AG04450 (cell line): ENCODE measurements at regions not wholly inside any gene's neighbourhood (a gene's known extent, or its start where the extent isn't known, plus 50 kb on each side); places are given as distances from the start of the nearest gene placed in this dataset.

Experiments
- CTCF ChIA-PET: fragments of 300-600, 350-600 bp; formaldehyde crosslinking; extraction: SDS; loops from one replicate; lab custom pipeline; 2022; ENCODE audit warnings: antibody characterized with exemption, inconsistent platforms; lab: Charles Lee
- POLR2A ChIA-PET: fragments of 350-600 bp; formaldehyde crosslinking; extraction: SDS; loops from one replicate; lab custom pipeline; 2021; ENCODE audit warnings: antibody characterized with exemption, inconsistent platforms; lab: Yijun Ruan, JAX
- DNase-seq: peaks from one replicate; pipeline ENCODE4 v3.0.0-alpha.2; 2011; ENCODE audit warnings: low read depth, low spot score
- H3K27ac ChIP-seq: one replicate; pipeline ENCODE4 v1.5.1; 2012; ENCODE audit warnings: low read depth, low read length, control low read depth
- H3K27me3 ChIP-seq: one replicate; pipeline ENCODE4 v1.6.0; 2012; ENCODE audit warnings: low read length; ENCODE audit not compliant: control insufficient read depth, insufficient read depth
- H3K4me3 ChIP-seq: 2 replicates; pipeline ENCODE4 v1.5.1; 2011; ENCODE audit warnings: mild to moderate bottlenecking, low read depth, low read length, control low read depth
- H3K9me3 ChIP-seq: 2 replicates; pipeline ENCODE4 v1.5.1; 2012; ENCODE audit warnings: low read length; ENCODE audit not compliant: control insufficient read depth, insufficient read depth
- CTCF ChIP-seq: IDR thresholded peaks from 2 replicates; pipeline ENCODE4 v1.5.1; 2011; ENCODE audit warnings: low read depth, low read length, control low read depth, inconsistent platforms

DNA sequence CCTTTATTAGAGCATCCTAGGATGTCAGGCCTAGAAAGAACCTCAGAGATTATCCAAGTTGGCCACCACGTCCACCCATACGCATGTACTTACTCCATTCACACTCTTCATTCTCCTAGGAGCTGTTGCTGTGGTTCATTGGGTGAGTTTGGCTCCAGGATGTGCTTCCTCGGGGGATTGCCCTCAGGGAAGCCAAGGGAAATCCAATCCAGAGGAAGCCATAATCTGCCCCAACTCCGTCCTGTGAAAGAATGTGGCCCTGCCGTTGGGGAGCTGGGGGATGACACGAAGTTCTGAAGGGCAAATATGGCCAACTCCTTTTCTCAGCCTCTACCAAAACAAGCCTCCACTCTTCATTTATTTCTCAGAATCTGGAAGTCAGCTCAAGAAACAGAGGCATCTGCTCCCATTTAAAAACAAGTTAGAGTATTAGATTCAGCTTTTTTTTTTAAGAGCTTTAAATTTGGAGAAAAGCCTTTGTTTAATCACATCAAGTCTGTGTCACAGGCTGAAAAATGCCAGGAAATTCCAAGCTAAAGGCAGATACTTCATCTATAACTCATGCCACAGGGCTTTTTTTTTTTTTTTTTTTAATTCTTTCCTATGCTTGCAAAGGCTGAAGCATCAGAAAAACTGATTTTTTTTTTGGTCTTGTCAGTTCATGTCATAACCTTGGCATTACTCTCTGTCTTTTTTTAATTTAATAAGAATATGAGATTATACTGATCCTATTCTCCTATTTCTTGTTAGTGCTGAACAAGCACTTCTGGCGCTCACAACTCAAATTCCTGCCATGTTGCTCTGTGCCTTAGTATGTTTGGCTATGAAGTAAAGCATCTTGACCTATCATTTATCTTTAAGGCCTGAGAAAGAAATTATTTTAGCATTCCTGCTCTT lies 480.9 kb upstream of the MARCKS start:
- ChIA-PET CTCF (interaction anchor here (0.6 kb wide), 1 partner anchor 256 kb away, joined by 6 read pairs; no protein-coding TSS in a partner anchor), POLR2A (interaction anchor here (0.6 to 1.9 kb wide), 9 partner anchors 9 to 483 kb away, joined by 3 to 9 read pairs (median 4); no protein-coding TSS in a partner anchor)
- H3K27me3 ChIP-seq, result no peaks in the 10 kb centered on the region

DNA sequence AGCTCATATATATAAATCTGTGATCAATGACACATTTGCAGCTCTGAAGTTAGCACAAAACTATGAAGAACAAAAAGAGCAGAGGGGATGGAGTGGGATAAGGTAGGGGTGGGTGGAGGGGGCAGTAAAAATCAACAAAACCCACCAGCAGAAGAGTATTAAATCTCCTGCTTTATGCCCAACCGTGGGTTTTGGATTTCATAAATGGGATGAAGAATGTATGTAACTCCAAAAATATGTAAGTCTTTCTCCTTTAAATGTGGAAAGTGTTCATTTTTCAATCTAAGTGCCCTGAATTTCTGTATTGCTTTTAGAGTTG lies 480.3 kb upstream of the MARCKS start:
- no peak for TF ChIP-seq CTCF
- Histone ChIP-seq H3K9me3 (no peaks in the 10 kb centered on the region), H3K4me3 (no peak overlapping the region), H3K27me3 (no peaks in the 10 kb centered on the region), H3K27ac (no peak overlapping the region)
- DNase-seq, result no peak
- ChIA-PET CTCF (no interaction called here), POLR2A (interaction anchor here (0.9 to 1.2 kb wide), 4 partner anchors 8 to 482 kb away, joined by 3 to 9 read pairs (median 5); no protein-coding TSS in a partner anchor)

More for the DNA sequence above, 480.9 kb upstream of the MARCKS start:
- TF ChIP-seq CTCF, result no peak
- Histone ChIP-seq H3K27ac (peak overlapping the region; percentile 86), H3K9me3 (no peaks in the 10 kb centered on the region), H3K4me3 (no peak overlapping the region)
- no peak for DNase-seq

DNA sequence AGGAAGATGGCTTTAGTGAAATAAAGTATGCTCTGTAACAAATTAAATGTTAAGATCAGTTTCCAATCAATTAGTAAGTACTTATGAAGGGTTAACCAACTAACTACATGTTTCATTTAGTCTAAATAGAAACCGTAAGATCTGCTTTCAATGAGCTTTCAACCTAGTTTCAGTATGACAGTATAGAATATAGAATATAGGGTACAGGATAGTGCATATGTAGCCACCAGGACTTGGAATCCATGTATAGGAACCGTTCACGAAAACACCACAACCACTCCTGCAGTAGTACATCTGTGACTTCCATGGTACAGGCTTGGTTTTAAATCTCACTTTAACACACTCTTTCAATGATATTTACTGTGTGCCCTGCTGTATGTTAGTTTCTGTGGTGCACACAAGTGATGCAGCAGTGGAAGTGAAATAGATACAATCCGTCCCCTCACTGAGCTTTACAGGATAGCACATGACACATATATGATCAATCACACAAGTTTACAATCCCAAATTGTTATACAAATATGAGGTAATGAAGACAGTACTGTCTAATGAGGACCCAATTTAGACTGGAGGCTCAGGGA lies 479.7 kb upstream of the MARCKS start:
- Histone ChIP-seq H3K27ac (no peak overlapping the region), H3K4me3 (no peak overlapping the region), H3K27me3 (no peaks in the 10 kb centered on the region), H3K9me3 (no peaks in the 10 kb centered on the region)
- ChIA-PET CTCF (no interaction called here), POLR2A (interaction anchor here (1.2 kb wide), 1 partner anchor 222 kb away, joined by 3 read pairs; no protein-coding TSS in a partner anchor)
- TF ChIP-seq CTCF, result no peak
- DNase-seq, result no peak

GRCh38 chr6:113380591-113380990 lies 476.6 kb upstream of the MARCKS start:
- no peak for DNase-seq
- ChIA-PET CTCF (no interaction called here), POLR2A (no interaction called here)
- Histone ChIP-seq H3K4me3 (no peak overlapping the region), H3K9me3 (no peaks in the 10 kb centered on the region), H3K27ac (no peak overlapping the region), H3K27me3 (no peaks in the 10 kb centered on the region)
- TF ChIP-seq CTCF, result no peak

DNA sequence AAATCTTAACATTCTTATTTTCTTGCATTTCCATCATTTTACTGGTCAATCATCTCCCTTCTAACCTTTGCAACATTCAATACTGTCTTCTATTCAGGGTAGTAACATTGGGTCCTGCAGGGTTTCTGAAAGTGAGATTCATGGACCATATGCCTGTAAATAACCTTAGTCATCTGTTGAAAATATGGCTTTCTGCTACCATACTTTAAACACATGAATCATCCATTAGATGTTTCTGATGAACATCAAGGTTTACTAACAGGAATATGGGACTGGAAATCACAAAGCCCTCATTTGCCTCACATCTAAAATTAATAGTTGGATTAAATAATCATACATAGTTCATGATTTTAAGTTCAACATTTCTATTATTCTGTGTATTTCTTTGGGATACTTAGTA lies 475.9 kb upstream of the MARCKS start:
- Histone ChIP-seq H3K9me3 (no peaks in the 10 kb centered on the region), H3K27me3 (no peaks in the 10 kb centered on the region), H3K27ac (no peak overlapping the region), H3K4me3 (no peak overlapping the region)
- ChIA-PET CTCF (no interaction called here), POLR2A (no interaction called here)
- TF ChIP-seq CTCF, result no peak
- no peak for DNase-seq
